ENCODE measurements at regions not wholly inside any gene's neighbourhood (a gene's known extent, or its start where the extent isn't known, plus 50 kb on each side); places are given as distances from the start of the nearest gene placed in this dataset.

- no peaks in the 10 kb centered on the region for H3K9me2 ChIP-seq (replicated peaks; ENCODE audit: low read depth, low read length)
- no peaks in the 10 kb centered on the region for H3F3A ChIP-seq (ENCODE audit: low read depth)
- no peaks in the 10 kb centered on the region for H3K27me3 ChIP-seq (ENCODE audit: insufficient read depth, low read length, poor library complexity, severe bottlenecking)
- TF ChIP-seq EZH2phosphoT487 (IDR thresholded peaks at IDR 0.05; ENCODE audit: borderline replicate concordance) (no peak), CTCF (conservative IDR thresholded peaks at IDR 0.05; ENCODE audit: low read length) (no peak)
- H3K9ac ChIP-seq (ENCODE audit: low read depth, low read length, poor library complexity, severe bottlenecking) = no peak overlapping the region
- H4K20me1 ChIP-seq (ENCODE audit: insufficient read depth, low read length, poor library complexity, severe bottlenecking) = no peaks in the 10 kb centered on the region
- H3K9me3 ChIP-seq (ENCODE audit: insufficient read depth, low read depth, low read length) = no peaks in the 10 kb centered on the region
- H3K79me2 ChIP-seq (ENCODE audit: insufficient read depth, low read length) = no peaks in the 10 kb centered on the region
- no peaks in the 10 kb centered on the region for H3K36me3 ChIP-seq (ENCODE audit: insufficient read depth, low read length)
- no peak overlapping the region for H2AFZ ChIP-seq (ENCODE audit: low read length)
- H3K4me3 ChIP-seq (ENCODE audit: low read length, poor library complexity, severe bottlenecking) = no peak overlapping the region
- H3K4me1 ChIP-seq (ENCODE audit: insufficient read depth, low read length, poor library complexity, severe bottlenecking) = peaks cover 4% of the 10 kb centered on the region
- H3K4me2 ChIP-seq (ENCODE audit: low read depth, low read length, poor library complexity, severe bottlenecking) = no peak overlapping the region
These were observed 67.5 kb downstream of the TMX1 start for GRCh38 chr14:51307551-51307950.

GRCh38 chr14:51308866-51309265, 68.8 kb downstream of the TMX1 start:
- Histone ChIP-seq H3F3A (ENCODE audit: low read depth) (no peaks in the 10 kb centered on the region), H3K4me3 (ENCODE audit: low read length, poor library complexity, severe bottlenecking) (no peak overlapping the region), H4K20me1 (ENCODE audit: insufficient read depth, low read length, poor library complexity, severe bottlenecking) (no peaks in the 10 kb centered on the region), H3K4me2 (ENCODE audit: low read depth, low read length, poor library complexity, severe bottlenecking) (no peak overlapping the region), H3K9me2 (replicated peaks; ENCODE audit: low read depth, low read length) (no peaks in the 10 kb centered on the region), H3K9me3 (ENCODE audit: insufficient read depth, low read depth, low read length) (no peaks in the 10 kb centered on the region), H3K9ac (ENCODE audit: low read depth, low read length, poor library complexity, severe bottlenecking) (no peak overlapping the region), H2AFZ (ENCODE audit: low read length) (no peak overlapping the region), H3K4me1 (ENCODE audit: insufficient read depth, low read length, poor library complexity, severe bottlenecking) (peaks cover 4% of the 10 kb centered on the region), H3K79me2 (ENCODE audit: insufficient read depth, low read length) (no peaks in the 10 kb centered on the region), H3K36me3 (ENCODE audit: insufficient read depth, low read length) (no peaks in the 10 kb centered on the region), H3K27me3 (ENCODE audit: insufficient read depth, low read length, poor library complexity, severe bottlenecking) (no peaks in the 10 kb centered on the region)
- no peak for TF ChIP-seq EZH2phosphoT487 (IDR thresholded peaks at IDR 0.05; ENCODE audit: borderline replicate concordance)
- no peak for TF ChIP-seq CTCF (conservative IDR thresholded peaks at IDR 0.05; ENCODE audit: low read length)

GRCh38 chr14:51310505-51310944, 70.5 kb downstream of the TMX1 start:
- TF ChIP-seq EZH2phosphoT487 (IDR thresholded peaks at IDR 0.05; ENCODE audit: borderline replicate concordance) (no peak), CTCF (conservative IDR thresholded peaks at IDR 0.05; ENCODE audit: low read length) (no peak)
- Histone ChIP-seq H4K20me1 (ENCODE audit: insufficient read depth, low read length, poor library complexity, severe bottlenecking) (no peaks in the 10 kb centered on the region), H3K9ac (ENCODE audit: low read depth, low read length, poor library complexity, severe bottlenecking) (no peak overlapping the region), H3K36me3 (ENCODE audit: insufficient read depth, low read length) (no peaks in the 10 kb centered on the region), H3K27me3 (ENCODE audit: insufficient read depth, low read length, poor library complexity, severe bottlenecking) (no peaks in the 10 kb centered on the region), H3K79me2 (ENCODE audit: insufficient read depth, low read length) (no peaks in the 10 kb centered on the region), H3K4me3 (ENCODE audit: low read length, poor library complexity, severe bottlenecking) (no peak overlapping the region), H3K9me3 (ENCODE audit: insufficient read depth, low read depth, low read length) (no peaks in the 10 kb centered on the region), H3K4me2 (ENCODE audit: low read depth, low read length, poor library complexity, severe bottlenecking) (no peak overlapping the region), H2AFZ (ENCODE audit: low read length) (no peak overlapping the region), H3K4me1 (ENCODE audit: insufficient read depth, low read length, poor library complexity, severe bottlenecking) (peaks cover 4% of the 10 kb centered on the region), H3K9me2 (replicated peaks; ENCODE audit: low read depth, low read length) (no peaks in the 10 kb centered on the region), H3F3A (ENCODE audit: low read depth) (no peaks in the 10 kb centered on the region)
